MM.1S (cell line): ENCODE measurements at regions not wholly inside any gene's neighbourhood (a gene's known extent, or its start where the extent isn't known, plus 50 kb on each side); places are given as distances from the start of the nearest gene placed in this dataset.

Experiments used
- DNase-seq: peaks from one replicate; pipeline ENCODE4 v3.0.0-alpha.2; 2015
- H2AFZ ChIP-seq: fragments of 300-600 bp; sonication (generic); 2 replicates; pipeline ENCODE4 v1.6.0; 2016; ENCODE audit warnings: antibody characterized with exemption, low read length
- H3F3A ChIP-seq: fragments of 300-600 bp; sonication (generic); 2 replicates; pipeline ENCODE4 v1.6.1; 2016; ENCODE audit warnings: mild to moderate bottlenecking, antibody characterized with exemption, low read length, moderate library complexity, mixed read lengths; ENCODE audit not compliant: insufficient read depth
- H3K27ac ChIP-seq: fragments of 300-600 bp; sonication (generic); 2 replicates; pipeline ENCODE4 v1.5.1; 2016; ENCODE audit warnings: mild to moderate bottlenecking, low read length
- H3K27me3 ChIP-seq: fragments of 300-600 bp; sonication (generic); replicated peaks from 2 replicates; pipeline ENCODE4 v1.6.0; 2016; ENCODE audit warnings: low read length; ENCODE audit not compliant: insufficient read depth
- H3K36me3 ChIP-seq: fragments of 300-600 bp; sonication (generic); replicated peaks from 2 replicates; pipeline ENCODE4 v1.6.1; 2016; ENCODE audit warnings: mild to moderate bottlenecking, low read length, mixed read lengths; ENCODE audit not compliant: insufficient read depth
- H3K4me1 ChIP-seq: fragments of 300-600 bp; sonication (generic); 2 replicates; pipeline ENCODE4 v1.6.1; 2016; ENCODE audit warnings: low read length, mixed read lengths
- H3K4me2 ChIP-seq: fragments of 300-600 bp; sonication (generic); 2 replicates; pipeline ENCODE4 v1.6.0; 2016; ENCODE audit warnings: low read depth, low read length
- H3K4me3 ChIP-seq: fragments of 300-600 bp; sonication (generic); 2 replicates; pipeline ENCODE4 v1.5.1; 2016; ENCODE audit warnings: low read length, mixed read lengths
- H3K79me2 ChIP-seq: fragments of 300-600 bp; sonication (generic); 2 replicates; pipeline ENCODE4 v1.6.1; 2016; ENCODE audit warnings: mixed run types, low read length, mixed read lengths
- H3K9ac ChIP-seq: fragments of 300-600 bp; sonication (generic); 2 replicates; pipeline ENCODE4 v1.6.1; 2016; ENCODE audit warnings: low read length, mixed read lengths
- H3K9me2 ChIP-seq: fragments of 300-600 bp; sonication (generic); replicated peaks from 2 replicates; pipeline ENCODE4 v1.6.1; 2016; ENCODE audit warnings: mild to moderate bottlenecking, low read length, mixed read lengths; ENCODE audit not compliant: insufficient read depth
- H3K9me3 ChIP-seq: fragments of 300-600 bp; sonication (generic); replicated peaks from 2 replicates; pipeline ENCODE4 v1.6.1; 2016; ENCODE audit warnings: mild to moderate bottlenecking, low read length, mixed read lengths; ENCODE audit not compliant: insufficient read depth
- H4K20me1 ChIP-seq: fragments of 300-600 bp; sonication (generic); 2 replicates; pipeline ENCODE4 v1.6.1; 2016; ENCODE audit warnings: mild to moderate bottlenecking, low read length, moderate library complexity, mixed read lengths; ENCODE audit not compliant: insufficient read depth
- CTCF ChIP-seq: fragments of 300-600 bp; sonication (generic); IDR thresholded peaks from 2 replicates; pipeline ENCODE4 v1.5.1; 2016; ENCODE audit warnings: antibody characterized with exemption, low read length, mixed read lengths
- EZH2 ChIP-seq: fragments of 300-600 bp; sonication (generic); optimal IDR thresholded peaks from 2 replicates; pipeline ENCODE3; 2017; ENCODE audit warnings: low read depth, mild to moderate bottlenecking, antibody characterized with exemption, low read length, mixed read lengths
- EZH2phosphoT487 ChIP-seq: fragments of 300-600 bp; sonication (generic); IDR thresholded peaks from 2 replicates; pipeline ENCODE4 v1.6.1; 2018; ENCODE audit warnings: antibody characterized with exemption, low read length

GRCh38 chr10:116006508-116006907 lies 266.5 kb downstream of the GFRA1 start:
- no peak overlapping the region for H3K27ac ChIP-seq
- H4K20me1 ChIP-seq = no peaks in the 10 kb centered on the region
- no peaks in the 10 kb centered on the region for H3K36me3 ChIP-seq
- DNase-seq = no peak
- no peaks in the 10 kb centered on the region for H3K27me3 ChIP-seq
- no peak overlapping the region for H3K4me3 ChIP-seq
- no peaks in the 10 kb centered on the region for H3K79me2 ChIP-seq
- no peak for TF ChIP-seq CTCF
- no peak for TF ChIP-seq EZH2
- H3K4me1 ChIP-seq = no peaks in the 10 kb centered on the region
- no peaks in the 10 kb centered on the region for H3K9me2 ChIP-seq
- no peak overlapping the region for H3K9ac ChIP-seq
- no peaks in the 10 kb centered on the region for H3K9me3 ChIP-seq
- H3K4me2 ChIP-seq = no peak overlapping the region
- no peak overlapping the region for H2AFZ ChIP-seq
- H3F3A ChIP-seq = no peaks in the 10 kb centered on the region

- Histone ChIP-seq H3K4me3 (no peak overlapping the region), H2AFZ (no peak overlapping the region), H3K9ac (no peak overlapping the region), H3K79me2 (no peaks in the 10 kb centered on the region), H3K4me1 (peaks cover 2% of the 10 kb centered on the region; the same call in 1 of the 2 replicates), H4K20me1 (no peaks in the 10 kb centered on the region), H3K9me2 (no peaks in the 10 kb centered on the region), H3K4me2 (no peak overlapping the region), H3K27me3 (no peaks in the 10 kb centered on the region), H3K27ac (no peak overlapping the region), H3K36me3 (no peaks in the 10 kb centered on the region), H3F3A (no peaks in the 10 kb centered on the region), H3K9me3 (no peaks in the 10 kb centered on the region)
- TF ChIP-seq EZH2phosphoT487 (no peak), CTCF (no peak), EZH2 (no peak)
- DNase-seq = no peak
These were observed 267.7 kb downstream of the GFRA1 start for GRCh38 chr10:116005301-116005700.

GRCh38 chr10:116002735-116003134 lies 270.3 kb downstream of the GFRA1 start:
- no peaks in the 10 kb centered on the region for H3K36me3 ChIP-seq
- H3K9me2 ChIP-seq = no peaks in the 10 kb centered on the region
- H3K79me2 ChIP-seq = no peaks in the 10 kb centered on the region
- no peak overlapping the region for H2AFZ ChIP-seq
- no peak overlapping the region for H3K4me3 ChIP-seq
- TF ChIP-seq CTCF = no peak
- no peak for TF ChIP-seq EZH2
- no peak for TF ChIP-seq EZH2phosphoT487
- no peak overlapping the region for H3K27ac ChIP-seq
- no peaks in the 10 kb centered on the region for H3K27me3 ChIP-seq
- H4K20me1 ChIP-seq = no peaks in the 10 kb centered on the region
- DNase-seq = no peak
- H3K9ac ChIP-seq = no peak overlapping the region
- no peaks in the 10 kb centered on the region for H3K9me3 ChIP-seq
- H3F3A ChIP-seq = no peaks in the 10 kb centered on the region
- no peak overlapping the region for H3K4me2 ChIP-seq
- H3K4me1 ChIP-seq = peaks cover 9% of the 10 kb centered on the region; the same call in 1 of the 2 replicates

GRCh38 chr10:116001976-116002375 lies 271.0 kb downstream of the GFRA1 start:
- Histone ChIP-seq H3K9ac (no peak overlapping the region), H3K9me3 (no peaks in the 10 kb centered on the region), H3K9me2 (no peaks in the 10 kb centered on the region), H3K36me3 (no peaks in the 10 kb centered on the region), H3K27me3 (no peaks in the 10 kb centered on the region), H3K79me2 (no peaks in the 10 kb centered on the region), H3K4me1 (peaks cover 9% of the 10 kb centered on the region; the same call in 1 of the 2 replicates), H3K27ac (no peak overlapping the region), H3K4me3 (no peak overlapping the region), H4K20me1 (no peaks in the 10 kb centered on the region), H2AFZ (no peak overlapping the region), H3K4me2 (no peak overlapping the region), H3F3A (no peaks in the 10 kb centered on the region)
- TF ChIP-seq EZH2 (no peak), EZH2phosphoT487 (no peak), CTCF (no peak)
- no peak for DNase-seq
